ENCODE measurements at regions not wholly inside any gene's neighbourhood (a gene's known extent, or its start where the extent isn't known, plus 50 kb on each side); places are given as distances from the start of the nearest gene placed in this dataset.
A peak's percentile ranks its signal among the peaks of the same experiment; 100 is the strongest.

- WGBS (ENCODE audit: insufficient coverage), result 92% methylated on average over 2 of the region's 2 CpGs
- Histone ChIP-seq H3K36me3 (ENCODE audit: control insufficient read depth in 4 of 4, insufficient read depth in 4 of 4, low read length in 3 of 4) (no peaks in the 10 kb centered on the region), H3K27ac (ENCODE audit: insufficient read depth in 1 of 2, low read depth in 1 of 2, low read length in 2 of 2, poor library complexity in 1 of 2, severe bottlenecking in 2 of 2) (no peak overlapping the region), H3K4me3 (ENCODE audit: control insufficient read depth in 1 of 7, extremely low read depth in 1 of 7, insufficient read depth in 4 of 7, low read depth in 2 of 7, low read length in 6 of 7) (no peak overlapping the region), H3K27me3 (replicated peaks in 2 of 5; ENCODE audit: control insufficient read depth in 4 of 5, insufficient read depth in 5 of 5, low read length in 4 of 5) (no peaks in the 10 kb centered on the region), H3K9me3 (ENCODE audit: control extremely low read depth in 1 of 5, control insufficient read depth in 4 of 5, insufficient read depth in 2 of 5, low read depth in 1 of 5, low read length in 4 of 5) (peaks cover 0 to 3% (median 0%) of the 10 kb centered on the region in 5 experiments), H3K4me1 (ENCODE audit: control extremely low read depth in 1 of 4, control insufficient read depth in 4 of 4, insufficient read depth in 4 of 4, low read length in 3 of 4) (no peaks in the 10 kb centered on the region)
- no peak for DNase-seq
- CTCF ChIA-PET, result interaction anchor here (1.1 to 1.6 kb wide), 2 partner anchors 10 to 37 kb away, joined by 4 to 11 read pairs; no protein-coding TSS in a partner anchor
- POLR2A ChIA-PET, result interaction anchor here (0.7 kb wide), 1 partner anchor 421 kb away, joined by 3 read pairs; no protein-coding TSS in a partner anchor
Measured at GRCh38 chr15:81471151-81471550, 97.1 kb upstream of the TMC3 start.

- DNase-seq, result no peak
- no peak overlapping the region for H3K4me3 ChIP-seq (ENCODE audit: control insufficient read depth in 1 of 7, extremely low read depth in 1 of 7, insufficient read depth in 4 of 7, low read depth in 2 of 7, low read length in 6 of 7)
- CTCF ChIA-PET, result interaction anchor here (0.6 to 0.8 kb wide), 2 partner anchors 17 to 639 kb away, joined by 3 read pairs; no protein-coding TSS in a partner anchor
Measured at GRCh38 chr15:81469154-81469553, 95.1 kb upstream of the TMC3 start.

GRCh38 chr15:81466741-81467140, 92.7 kb upstream of the TMC3 start:
- CTCF ChIA-PET, result interaction anchor here (0.8 kb wide), 2 partner anchors 17 to 921 kb away, joined by 3 read pairs; no protein-coding TSS in a partner anchor
- no peak for DNase-seq
- no peak overlapping the region for H3K4me3 ChIP-seq (ENCODE audit: control insufficient read depth in 1 of 7, extremely low read depth in 1 of 7, insufficient read depth in 4 of 7, low read depth in 2 of 7, low read length in 6 of 7)
- H3K27ac ChIP-seq (ENCODE audit: insufficient read depth in 1 of 2, low read depth in 1 of 2, low read length in 2 of 2, poor library complexity in 1 of 2, severe bottlenecking in 2 of 2), result no peak overlapping the region
- no peaks in the 10 kb centered on the region for H3K4me1 ChIP-seq (ENCODE audit: control extremely low read depth in 1 of 4, control insufficient read depth in 4 of 4, insufficient read depth in 4 of 4, low read length in 3 of 4)
- no peaks in the 10 kb centered on the region for H3K27me3 ChIP-seq (replicated peaks in 2 of 5; ENCODE audit: control insufficient read depth in 4 of 5, insufficient read depth in 5 of 5, low read length in 4 of 5)
- WGBS (ENCODE audit: insufficient coverage), result 100% methylated on average over 3 of the region's 3 CpGs
- H3K9me3 ChIP-seq (ENCODE audit: control extremely low read depth in 1 of 5, control insufficient read depth in 4 of 5, insufficient read depth in 2 of 5, low read depth in 1 of 5, low read length in 4 of 5), result peaks cover 0 to 27% (median 3%) of the 10 kb centered on the region in 5 experiments
- no peaks in the 10 kb centered on the region for H3K36me3 ChIP-seq (ENCODE audit: control insufficient read depth in 4 of 4, insufficient read depth in 4 of 4, low read length in 3 of 4)
- POLR2A ChIA-PET, result no interaction called here

More at GRCh38 chr15:81469154-81469553, 95.1 kb upstream of the TMC3 start:
- POLR2A ChIA-PET, result interaction anchor here (0.7 kb wide), 1 partner anchor 590 kb away, joined by 3 read pairs; no protein-coding TSS in a partner anchor
- Histone ChIP-seq H3K36me3 (ENCODE audit: control insufficient read depth in 4 of 4, insufficient read depth in 4 of 4, low read length in 3 of 4) (no peaks in the 10 kb centered on the region), H3K9me3 (ENCODE audit: control extremely low read depth in 1 of 5, control insufficient read depth in 4 of 5, insufficient read depth in 2 of 5, low read depth in 1 of 5, low read length in 4 of 5) (peaks cover 0 to 12% (median 3%) of the 10 kb centered on the region in 5 experiments), H3K27ac (ENCODE audit: insufficient read depth in 1 of 2, low read depth in 1 of 2, low read length in 2 of 2, poor library complexity in 1 of 2, severe bottlenecking in 2 of 2) (no peak overlapping the region), H3K27me3 (replicated peaks in 2 of 5; ENCODE audit: control insufficient read depth in 4 of 5, insufficient read depth in 5 of 5, low read length in 4 of 5) (no peaks in the 10 kb centered on the region), H3K4me1 (ENCODE audit: control extremely low read depth in 1 of 4, control insufficient read depth in 4 of 4, insufficient read depth in 4 of 4, low read length in 3 of 4) (no peaks in the 10 kb centered on the region)
- 100% methylated on average over 3 of the region's 5 CpGs for WGBS (ENCODE audit: insufficient coverage)

GRCh38 chr15:81454024-81454423, 80.0 kb upstream of the TMC3 start:
- no peaks in the 10 kb centered on the region for H3K27me3 ChIP-seq (replicated peaks in 2 of 5; ENCODE audit: control insufficient read depth in 4 of 5, insufficient read depth in 5 of 5, low read length in 4 of 5)
- H3K9me3 ChIP-seq (ENCODE audit: control extremely low read depth in 1 of 5, control insufficient read depth in 4 of 5, insufficient read depth in 2 of 5, low read depth in 1 of 5, low read length in 4 of 5), result peaks cover 0 to 5% (median 2%) of the 10 kb centered on the region in 5 experiments
- no peak overlapping the region for H3K4me3 ChIP-seq (ENCODE audit: control insufficient read depth in 1 of 7, extremely low read depth in 1 of 7, insufficient read depth in 4 of 7, low read depth in 2 of 7, low read length in 6 of 7)
- ChIA-PET POLR2A (no interaction called here), CTCF (no interaction called here)
- WGBS (ENCODE audit: insufficient coverage), result no CpG with 5 or more reads among the region's 1 CpG
- peak in 1 of 3 donors; percentile 8 for DNase-seq
- peaks cover 0 to 6% (median 1%) of the 10 kb centered on the region in 4 experiments for H3K4me1 ChIP-seq (ENCODE audit: control extremely low read depth in 1 of 4, control insufficient read depth in 4 of 4, insufficient read depth in 4 of 4, low read length in 3 of 4)
- H3K36me3 ChIP-seq (ENCODE audit: control insufficient read depth in 4 of 4, insufficient read depth in 4 of 4, low read length in 3 of 4), result no peaks in the 10 kb centered on the region
- no peak overlapping the region for H3K27ac ChIP-seq (ENCODE audit: insufficient read depth in 1 of 2, low read depth in 1 of 2, low read length in 2 of 2, poor library complexity in 1 of 2, severe bottlenecking in 2 of 2)

GRCh38 chr15:81450721-81451120, 76.7 kb upstream of the TMC3 start:
- no peaks in the 10 kb centered on the region for H3K27me3 ChIP-seq (replicated peaks in 2 of 5; ENCODE audit: control insufficient read depth in 4 of 5, insufficient read depth in 5 of 5, low read length in 4 of 5)
- H3K4me1 ChIP-seq (ENCODE audit: control extremely low read depth in 1 of 4, control insufficient read depth in 4 of 4, insufficient read depth in 4 of 4, low read length in 3 of 4), result no peaks in the 10 kb centered on the region
- peaks cover 0 to 9% (median 0%) of the 10 kb centered on the region in 5 experiments for H3K9me3 ChIP-seq (ENCODE audit: control extremely low read depth in 1 of 5, control insufficient read depth in 4 of 5, insufficient read depth in 2 of 5, low read depth in 1 of 5, low read length in 4 of 5)
- POLR2A ChIA-PET, result no interaction called here
- CTCF ChIA-PET, result interaction anchor here (0.6 kb wide), 1 partner anchor 141 kb away, joined by 3 read pairs; no protein-coding TSS in a partner anchor
- no peak overlapping the region for H3K4me3 ChIP-seq (ENCODE audit: control insufficient read depth in 1 of 7, extremely low read depth in 1 of 7, insufficient read depth in 4 of 7, low read depth in 2 of 7, low read length in 6 of 7)
- no peaks in the 10 kb centered on the region for H3K36me3 ChIP-seq (ENCODE audit: control insufficient read depth in 4 of 4, insufficient read depth in 4 of 4, low read length in 3 of 4)
- no peak for DNase-seq
- no peak overlapping the region for H3K27ac ChIP-seq (ENCODE audit: insufficient read depth in 1 of 2, low read depth in 1 of 2, low read length in 2 of 2, poor library complexity in 1 of 2, severe bottlenecking in 2 of 2)
- WGBS (ENCODE audit: insufficient coverage), result no CpG with 5 or more reads among the region's 1 CpG

- Histone ChIP-seq H3K9me3 (ENCODE audit: control extremely low read depth in 1 of 5, control insufficient read depth in 4 of 5, insufficient read depth in 2 of 5, low read depth in 1 of 5, low read length in 4 of 5) (peaks cover 0 to 11% (median 0%) of the 10 kb centered on the region in 5 experiments), H3K4me3 (ENCODE audit: control insufficient read depth in 1 of 7, extremely low read depth in 1 of 7, insufficient read depth in 4 of 7, low read depth in 2 of 7, low read length in 6 of 7) (no peak overlapping the region), H3K4me1 (ENCODE audit: control extremely low read depth in 1 of 4, control insufficient read depth in 4 of 4, insufficient read depth in 4 of 4, low read length in 3 of 4) (no peaks in the 10 kb centered on the region), H3K27me3 (replicated peaks in 2 of 5; ENCODE audit: control insufficient read depth in 4 of 5, insufficient read depth in 5 of 5, low read length in 4 of 5) (no peaks in the 10 kb centered on the region), H3K36me3 (ENCODE audit: control insufficient read depth in 4 of 4, insufficient read depth in 4 of 4, low read length in 3 of 4) (no peaks in the 10 kb centered on the region), H3K27ac (ENCODE audit: insufficient read depth in 1 of 2, low read depth in 1 of 2, low read length in 2 of 2, poor library complexity in 1 of 2, severe bottlenecking in 2 of 2) (no peak overlapping the region)
- POLR2A ChIA-PET, result no interaction called here
- no CpG with 5 or more reads among the region's 2 CpGs for WGBS (ENCODE audit: insufficient coverage)
- CTCF ChIA-PET, result interaction anchor here (1.1 kb wide), 1 partner anchor 31 kb away, joined by 4 read pairs; no protein-coding TSS in a partner anchor
- DNase-seq, result no peak
Measured at GRCh38 chr15:81449836-81450474, 75.9 kb upstream of the TMC3 start.

GRCh38 chr15:81443040-81443820, 69.2 kb upstream of the TMC3 start:
- 100% methylated on average over 1 of the region's 5 CpGs for WGBS (ENCODE audit: insufficient coverage)
- H3K9me3 ChIP-seq (ENCODE audit: control extremely low read depth in 1 of 5, control insufficient read depth in 4 of 5, insufficient read depth in 2 of 5, low read depth in 1 of 5, low read length in 4 of 5), result peaks cover 0 to 11% (median 0%) of the 10 kb centered on the region in 5 experiments
- POLR2A ChIA-PET, result no interaction called here
- no peaks in the 10 kb centered on the region for H3K36me3 ChIP-seq (ENCODE audit: control insufficient read depth in 4 of 4, insufficient read depth in 4 of 4, low read length in 3 of 4)
- DNase-seq, result no peak
- H3K27ac ChIP-seq (ENCODE audit: insufficient read depth in 1 of 2, low read depth in 1 of 2, low read length in 2 of 2, poor library complexity in 1 of 2, severe bottlenecking in 2 of 2), result no peak overlapping the region
- H3K4me3 ChIP-seq (ENCODE audit: control insufficient read depth in 1 of 7, extremely low read depth in 1 of 7, insufficient read depth in 4 of 7, low read depth in 2 of 7, low read length in 6 of 7), result no peak overlapping the region
- no peaks in the 10 kb centered on the region for H3K4me1 ChIP-seq (ENCODE audit: control extremely low read depth in 1 of 4, control insufficient read depth in 4 of 4, insufficient read depth in 4 of 4, low read length in 3 of 4)
- no peaks in the 10 kb centered on the region for H3K27me3 ChIP-seq (replicated peaks in 2 of 5; ENCODE audit: control insufficient read depth in 4 of 5, insufficient read depth in 5 of 5, low read length in 4 of 5)
- CTCF ChIA-PET, result no interaction called here

Data from common myeloid progenitor, CD34-positive (primary cell).